Body of pancreas (tissue), 4 donors: ENCODE measurements at regions not wholly inside any gene's neighbourhood (a gene's known extent, or its start where the extent isn't known, plus 50 kb on each side); places are given as distances from the start of the nearest gene placed in this dataset.
"Not testable (repeated sequence)": the region's sequence is repeated elsewhere in the genome, so short reads cannot be mapped to it uniquely, and the experiment has no call there.

Experiments used
- ATAC-seq: fragments of 150-250 bp; one replicate; pipeline ENCODE4 v1.9.1; 2016
- DNase-seq, 4 donors: peaks; one replicate each; pipeline ENCODE4 v3.0.0-alpha.2; 2019
- H3K27ac ChIP-seq, 4 donors: fragments of 200-600 bp; sonication (generic); 1 replicate in 3 of 4; 2 replicates in 1 of 4; pipeline versions ENCODE4 v1.5.1 to v1.6.1; 2016 to 2019; ENCODE audit warnings: mild to moderate bottlenecking in 1 of 4, mixed read lengths in 1 of 4, moderate library complexity in 1 of 4
- H3K27me3 ChIP-seq, 2 donors: fragments of 200-600 bp; sonication (generic); one replicate each; pipeline ENCODE4 v1.6.0; 2016; ENCODE audit warnings: mild to moderate bottlenecking in 1 of 2
- H3K36me3 ChIP-seq, 2 donors: fragments of 200-600 bp; sonication (generic); replicated peaks in 1 of 2; 2 replicates each; pipeline ENCODE4 v1.5.1; 2016; ENCODE audit warnings: low read depth in 2 of 2; ENCODE audit not compliant: insufficient read depth in 1 of 2
- H3K4me1 ChIP-seq: fragments of 200-600 bp; sonication (generic); one replicate; pipeline ENCODE4 v1.6.0; 2016
- H3K4me3 ChIP-seq, 2 donors: fragments of 200-600 bp; sonication (generic); 1 replicate in 1 of 2; 2 replicates in 1 of 2; pipeline ENCODE4 v1.5.1; 2016 to 2019
- H3K9me3 ChIP-seq, 3 donors: fragments of 200-600 bp; sonication (generic); 1 replicate in 2 of 3; 2 replicates in 1 of 3; pipeline ENCODE4 v1.5.1; 2016
- CTCF ChIP-seq, 7 experiments: fragments of 450-650 bp in 4 of 7; fragments of 200-600 bp in 3 of 7; sonication (generic) in 3 of 7; IDR thresholded peaks; one replicate each; pipeline ENCODE4 v1.5.1; 2016 to 2019; ENCODE audit warnings: antibody characterized with exemption in 7 of 7
- POLR2A ChIP-seq, 3 donors: fragments of 450-650 bp; IDR thresholded peaks; one replicate each; pipeline ENCODE4 v1.6.1; 2016; ENCODE audit warnings: antibody characterized with exemption in 3 of 3, mild to moderate bottlenecking in 2 of 3
- WGBS, 2 donors: methylation state at CpG; one replicate each; pipeline ENCODE4 v1.1.5; 2017; 5-methylcytosine and 5-hydroxymethylcytosine counted together
- intact Hi-C: fragments of 100-400 bp; cut with DNase I; formaldehyde crosslinking; loops from one replicate; pipeline ENCODE4 v1.15.1; 2023

GRCh38 chrX:68982476-68982875 is 153.7 kb downstream of the EFNB1 start:
- 81% methylated on average over 5 of the region's 5 CpGs; no CpG with 5 or more reads in 1 of the 2 donors for WGBS, 2 donors
- H3K36me3 ChIP-seq: no peaks in the 10 kb centered on the region
- intact Hi-C loops: no loop called here
- H3K4me1 ChIP-seq: peaks cover 3% of the 10 kb centered on the region
- no peak overlapping the region for H3K27ac ChIP-seq
- DNase-seq (no peak), ATAC-seq (no peak)
- H3K4me3 ChIP-seq: no peak overlapping the region
- H3K27me3 ChIP-seq: no peaks in the 10 kb centered on the region
- no peaks in the 10 kb centered on the region for H3K9me3 ChIP-seq
- TF ChIP-seq CTCF (IDR thresholded peaks at IDR 0.05): no peak
- TF ChIP-seq POLR2A (IDR thresholded peaks at IDR 0.05): no peak

- Histone ChIP-seq H3K27ac (no peak overlapping the region), H3K36me3 (no peaks in the 10 kb centered on the region), H3K4me1 (peaks cover 3% of the 10 kb centered on the region), H3K4me3 (no peak overlapping the region), H3K9me3 (no peaks in the 10 kb centered on the region), H3K27me3 (no peaks in the 10 kb centered on the region)
- TF ChIP-seq CTCF (IDR thresholded peaks at IDR 0.05): no peak
- TF ChIP-seq POLR2A (IDR thresholded peaks at IDR 0.05): no peak
- ATAC-seq (no peak), DNase-seq (no peak)
- intact Hi-C loops: no loop called here
- 86 to 92% methylated on average over 4 to 7 of the region's 9 CpGs for WGBS, 2 donors
Observed at GRCh38 chrX:68980906-68981616, 152.2 kb downstream of the EFNB1 start.

GRCh38 chrX:68978655-68979054 is 149.8 kb downstream of the EFNB1 start:
- H3K27me3 ChIP-seq: no peaks in the 10 kb centered on the region
- no peaks in the 10 kb centered on the region for H3K9me3 ChIP-seq
- peaks cover 3% of the 10 kb centered on the region for H3K4me1 ChIP-seq
- DNase-seq (no peak), ATAC-seq (no peak)
- no peaks in the 10 kb centered on the region for H3K36me3 ChIP-seq
- no peak overlapping the region for H3K4me3 ChIP-seq
- intact Hi-C loops: no loop called here
- WGBS, 2 donors: 33 to 90% methylated on average over 1 of the region's 1 CpG
- H3K27ac ChIP-seq: peak overlapping the region in 1 of 4 donors; percentile 8
- TF ChIP-seq CTCF (IDR thresholded peaks at IDR 0.05): no peak
- no peak for TF ChIP-seq POLR2A (IDR thresholded peaks at IDR 0.05)

DNA sequence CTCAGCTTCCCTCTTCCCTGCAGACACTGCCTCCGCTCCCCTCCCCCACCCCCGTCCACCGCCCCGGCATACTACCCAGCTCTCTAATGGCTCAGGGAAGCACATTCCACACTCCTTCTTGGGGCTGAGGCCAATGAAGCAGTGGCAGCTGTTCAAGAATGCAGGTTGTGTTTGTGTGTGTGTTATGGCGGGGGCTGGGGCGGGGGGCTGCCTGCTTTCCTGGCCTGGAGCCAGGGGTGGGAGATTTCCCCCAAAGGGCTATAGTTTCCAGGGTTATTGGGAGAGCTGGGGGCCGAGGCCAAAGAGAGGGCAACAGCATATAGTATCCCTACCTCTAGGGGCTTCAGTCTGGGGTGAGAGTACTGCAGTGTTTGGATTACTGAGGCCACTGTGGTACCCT is 149.4 kb downstream of the EFNB1 start:
- Histone ChIP-seq H3K4me1 (peaks cover 3% of the 10 kb centered on the region), H3K9me3 (no peaks in the 10 kb centered on the region), H3K4me3 (no peak overlapping the region), H3K36me3 (no peaks in the 10 kb centered on the region), H3K27ac (no peak overlapping the region), H3K27me3 (no peaks in the 10 kb centered on the region)
- intact Hi-C loops: no loop called here
- DNase-seq (peak; percentile 20 to 53 (median 35)), ATAC-seq (peak; percentile 80)
- TF ChIP-seq CTCF (IDR thresholded peaks at IDR 0.05) (no peak), POLR2A (IDR thresholded peaks at IDR 0.05) (no peak)
- WGBS, 2 donors: 31 to 39% methylated on average over 4 to 6 of the region's 7 CpGs

DNA sequence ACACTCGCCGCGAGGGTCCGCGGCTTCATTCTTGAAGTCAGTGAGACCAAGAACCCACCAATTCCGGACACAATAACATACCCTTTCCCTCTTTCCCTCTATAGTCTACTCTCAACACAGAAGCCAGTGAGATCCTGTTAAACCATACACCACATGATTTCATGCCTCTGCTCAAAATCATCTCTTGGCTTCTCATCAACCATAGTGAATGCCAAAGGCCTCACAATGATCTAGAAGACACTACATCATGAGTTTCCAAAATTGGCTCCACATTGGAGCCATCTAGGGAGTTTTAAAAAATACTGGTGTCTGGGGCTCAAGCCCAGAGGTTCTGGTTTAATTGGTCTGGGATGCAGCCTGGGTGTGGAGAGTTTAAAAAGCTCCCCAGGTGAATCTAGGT is 124.5 kb downstream of the EFNB1 start:
- ATAC-seq: no peak
- Histone ChIP-seq H3K36me3 (no peaks in the 10 kb centered on the region), H3K4me1 (no peaks in the 10 kb centered on the region), H3K9me3 (no peaks in the 10 kb centered on the region), H3K4me3 (no peak overlapping the region), H3K27ac (no peak overlapping the region), H3K27me3 (no peaks in the 10 kb centered on the region)
- 89 to 100% methylated on average over 5 to 6 of the region's 6 CpGs for WGBS, 2 donors
- no peak for TF ChIP-seq POLR2A (IDR thresholded peaks at IDR 0.05)
- TF ChIP-seq CTCF (IDR thresholded peaks at IDR 0.05): no peak
- no peak for DNase-seq
- intact Hi-C loops: no loop called here

- ATAC-seq, H3K27me3 ChIP-seq, intact Hi-C loops, H3K27ac ChIP-seq, H3K36me3 ChIP-seq, H3K4me3 ChIP-seq, H3K9me3 ChIP-seq, H3K4me1 ChIP-seq, DNase-seq: not testable (repeated sequence)
- WGBS, 2 donors: 74 to 100% methylated on average over 1 to 4 of the region's 32 CpGs
Observed at GRCh38 chrX:68951942-68952619, 123.3 kb downstream of the EFNB1 start.
